K562 (cell line): ENCODE measurements at regions not wholly inside any gene's neighbourhood (a gene's known extent, or its start where the extent isn't known, plus 50 kb on each side); places are given as distances from the start of the nearest gene placed in this dataset.

Experiments used
- ATAC-seq: fragments of 200-7000 bp; cut with Tn5 transposase; 3 replicates; pipeline ENCODE4 v1.9.1; 2020; ENCODE audit warnings: moderate library complexity
- BruUV-seq: library from RNA; stranded (reverse); fragments of 400-500 nt; replicated peaks from 2 replicates; lab custom pipeline; 2021; lab: Mats Ljungman, UMichigan
- CTCF ChIA-PET: fragments of 300-600 bp; formaldehyde crosslinking; extraction: SDS; loops from one replicate; lab custom pipeline; 2021; ENCODE audit warnings: low intra/inter-chr PET ratio; lab: Yijun Ruan, JAX
- POLR2A ChIA-PET: fragments of 300-600, 350-650 bp; sonication (Branson Sonifier 250); formaldehyde crosslinking; extraction: SDS; loops from one replicate; lab custom pipeline; 2021; ENCODE audit warnings: antibody characterized with exemption, inconsistent platforms; lab: Yijun Ruan, JAX
- DNase-seq, 4 experiments: peaks; one replicate each; pipeline versions ENCODE4 v3.0.0 to v3.0.0-alpha.2; 2011 to 2018; ENCODE audit warnings: low spot score in 3 of 4, mixed read lengths in 3 of 4; ENCODE audit errors: extremely low read depth in 1 of 4
- FAIRE-seq: peaks from 2 replicates; lab custom pipeline; 2011; peaks lifted over from hg19 to GRCh38; lab: Jason Lieb, UNC
- H2AFZ ChIP-seq: 2 replicates; pipeline ENCODE4 v1.6.0; 2011; ENCODE audit warnings: low read depth, low read length, control low read depth, inconsistent platforms
- H3K27ac ChIP-seq: fragments of 200-600 bp; 3 replicates; pipeline ENCODE4 v1.8.0; 2011; ENCODE audit warnings: low read depth, mild to moderate bottlenecking, control low read depth, inconsistent platforms, low read length, moderate library complexity, mixed read lengths; ENCODE audit errors: extremely low read depth
- H3K27me3 ChIP-seq, 2 experiments: fragments of 300-600 bp in 1 of 2; 2 replicates in 1 of 2; 3 replicates in 1 of 2; pipeline versions ENCODE4 v1.6.0 to v1.8.0; 2011; ENCODE audit warnings: inconsistent platforms in 2 of 2, low read length in 2 of 2, mild to moderate bottlenecking in 1 of 2, mixed read lengths in 1 of 2, moderate library complexity in 1 of 2; ENCODE audit not compliant: control insufficient read depth in 2 of 2, insufficient read depth in 2 of 2
- H3K36me3 ChIP-seq: fragments of 300-600 bp; 3 replicates; pipeline ENCODE4 v1.8.0; 2011; ENCODE audit warnings: mild to moderate bottlenecking, low read length, inconsistent platforms; ENCODE audit not compliant: control insufficient read depth, insufficient read depth
- H3K4me1 ChIP-seq, 2 experiments: fragments of 200-600 bp in 1 of 2; replicated peaks in 1 of 2; 2 replicates in 1 of 2; 3 replicates in 1 of 2; pipeline versions ENCODE4 v1.5.1 to v1.8.0; 2011; ENCODE audit warnings: inconsistent platforms in 2 of 2, low read length in 2 of 2, mild to moderate bottlenecking in 1 of 2, mixed read lengths in 1 of 2, moderate library complexity in 1 of 2; ENCODE audit not compliant: control insufficient read depth in 2 of 2, insufficient read depth in 2 of 2
- H3K4me2 ChIP-seq: 2 replicates; pipeline ENCODE4 v1.6.1; 2011; ENCODE audit warnings: low read length, control low read depth, inconsistent platforms, mixed read lengths; ENCODE audit not compliant: insufficient read depth
- H3K4me3 ChIP-seq: fragments of 200-600 bp; sonication (generic), shearing (Covaris generic); 2 replicates; pipeline ENCODE4 v1.5.1; 2016; ENCODE audit warnings: control low read depth, inconsistent platforms
- H3K79me2 ChIP-seq: fragments of 200-600 bp; 3 replicates; pipeline ENCODE4 v1.8.0; 2011; ENCODE audit warnings: low read length, inconsistent platforms; ENCODE audit not compliant: control insufficient read depth, insufficient read depth
- H3K9ac ChIP-seq, 2 experiments: 2 replicates each; pipeline versions ENCODE4 v1.6.0 to v1.6.1; 2011; ENCODE audit warnings: low read depth in 2 of 2, low read length in 2 of 2, control low read depth in 1 of 2, inconsistent platforms in 1 of 2, mild to moderate bottlenecking in 1 of 2, mixed read lengths in 1 of 2; ENCODE audit not compliant: insufficient read depth in 1 of 2
- H3K9me1 ChIP-seq: one replicate; pipeline ENCODE4 v1.6.0; 2011; ENCODE audit warnings: inconsistent platforms, mild to moderate bottlenecking, low read length, moderate library complexity; ENCODE audit not compliant: control insufficient read depth, insufficient read depth
- H3K9me3 ChIP-seq: replicated peaks from 2 replicates; pipeline ENCODE4 v1.5.1; 2011; ENCODE audit warnings: low read depth, low read length, inconsistent platforms; ENCODE audit not compliant: control insufficient read depth, insufficient read depth
- H4K20me1 ChIP-seq: replicated peaks from 2 replicates; pipeline ENCODE4 v1.6.1; 2011; ENCODE audit warnings: low read length, inconsistent platforms, mixed read lengths; ENCODE audit not compliant: control insufficient read depth, insufficient read depth
- ADNP ChIP-seq: fragments of 200-800 bp; sonication (Bioruptor generic); IDR thresholded peaks from 2 replicates; pipeline ENCODE4 v1.6.1; 2016; ENCODE audit warnings: missing genetic modification characterization, missing compliant biosample characterization
- C11orf30 ChIP-seq: fragments of 450-650 bp; IDR thresholded peaks from 2 replicates; pipeline ENCODE4 v1.6.1; 2016; ENCODE audit warnings: low read depth, mild to moderate bottlenecking
- FOXJ2 ChIP-seq: fragments of 200-800 bp; sonication (Bioruptor generic); IDR thresholded peaks from 2 replicates; pipeline ENCODE4 v1.6.1; 2016; ENCODE audit warnings: missing genetic modification characterization, missing compliant biosample characterization
- HCFC1 ChIP-seq: IDR thresholded peaks from 2 replicates; pipeline ENCODE4 v1.6.1; 2012; ENCODE audit warnings: low read depth, low read length, improper control_type of control experiment
- MAFG ChIP-seq: fragments of 450-650 bp; conservative IDR thresholded peaks from 2 replicates; pipeline ENCODE4 v1.6.1; 2016; ENCODE audit warnings: missing genetic modification characterization, missing compliant biosample characterization
- MAFK ChIP-seq: IDR thresholded peaks from 2 replicates; pipeline ENCODE4 v1.6.1; 2011; ENCODE audit warnings: low read length, improper control_type of control experiment
- MBD1 ChIP-seq: fragments of 250-450 bp; sonication (Bioruptor Pico); IDR thresholded peaks from 2 replicates; pipeline ENCODE4 v1.8.0; 2022; ENCODE audit warnings: inconsistent platforms
- TAL1 ChIP-seq: fragments of 450-650 bp; IDR thresholded peaks from 2 replicates; pipeline ENCODE4 v1.6.1; 2016; ENCODE audit warnings: mild to moderate bottlenecking
- ZNF316 ChIP-seq: fragments of 450-650 bp; IDR thresholded peaks from 2 replicates; pipeline ENCODE4 v1.6.1; 2016
- ZNF695 ChIP-seq: fragments of 450-650 bp; formaldehyde crosslinking; IDR thresholded peaks from 2 replicates; pipeline ENCODE4 v1.4.0; 2020; ENCODE audit warnings: mild to moderate bottlenecking, moderate library complexity
- in situ Hi-C: fragments of 300-500 bp; cut with MboI; formaldehyde crosslinking; loops from 4 replicates; pipeline ENCODE4 v1.15.0; 2018; ENCODE audit warnings: inconsistent platforms, mixed read lengths
- intact Hi-C: fragments of 100-400 bp; cut with micrococcal nuclease; formaldehyde crosslinking; loops from 2 replicates; pipeline ENCODE4 v1.14.2; 2022
- TF ChIP-seq, protein P1 (sequence below): fragments of 450-650 bp; IDR thresholded peaks from 2 replicates; pipeline ENCODE4 v1.6.1; 2018; ENCODE audit warnings: mild to moderate bottlenecking, low read depth; ENCODE audit not compliant: partially characterized antibody

DNA sequence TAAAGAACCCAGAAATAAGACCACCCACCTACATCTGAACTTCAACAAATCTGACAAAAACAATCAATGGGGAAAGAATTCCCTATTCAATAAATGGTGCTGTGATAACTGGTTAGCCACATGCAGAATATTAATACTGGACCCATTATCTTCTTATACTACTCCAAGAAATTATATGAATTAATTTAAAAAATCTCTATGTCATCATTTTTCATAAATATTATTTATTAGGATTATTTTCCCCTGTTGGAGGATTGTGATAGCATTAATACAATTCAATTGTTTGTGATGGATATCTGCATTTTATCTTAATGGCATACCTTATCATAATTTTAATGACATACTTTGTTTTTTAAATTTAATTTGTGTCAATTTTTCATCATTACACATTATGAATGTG lies 682.2 kb upstream of the CTNND2 start:
- in situ Hi-C loops: no loop called here
- no peak overlapping the region for H3K9ac ChIP-seq
- no peak overlapping the region for H3K27ac ChIP-seq
- no peaks in the 10 kb centered on the region for H3K9me3 ChIP-seq
- H3K36me3 ChIP-seq: peaks cover 23% of the 10 kb centered on the region; the same call in 1 of the 3 replicates
- POLR2A ChIA-PET: no interaction called here
- no TSS peak for BruUV-seq
- intact Hi-C loops: no loop called here
- no peaks in the 10 kb centered on the region for H3K9me1 ChIP-seq
- no peak overlapping the region for H3K4me2 ChIP-seq
- H4K20me1 ChIP-seq: no peaks in the 10 kb centered on the region
- no peaks in the 10 kb centered on the region for H3K4me1 ChIP-seq
- H2AFZ ChIP-seq: no peak overlapping the region
- peaks cover 40% of the 10 kb centered on the region for H3K79me2 ChIP-seq
- no peak for ATAC-seq
- no peak for DNase-seq
- CTCF ChIA-PET: no interaction called here
- no peak overlapping the region for H3K4me3 ChIP-seq
- no peak for FAIRE-seq
- H3K27me3 ChIP-seq: no peaks in the 10 kb centered on the region
- TF ChIP-seq MAFK (peak; percentile 17; the same call in 1 of the 2 replicates), ZNF316 (peak; percentile 82), ADNP (tag) (no peak), ZNF695 (CRISPR knock-in tag) (no peak), MBD1 (CRISPR knock-in tag) (no peak), HCFC1 (no peak), C11orf30 (peak; percentile 69), FOXJ2 (tag) (no peak), MAFG (tag) (peak; percentile 39; the same call in 1 of the 2 replicates), TAL1 (no peak)
- TF ChIP-seq, protein P1, sequence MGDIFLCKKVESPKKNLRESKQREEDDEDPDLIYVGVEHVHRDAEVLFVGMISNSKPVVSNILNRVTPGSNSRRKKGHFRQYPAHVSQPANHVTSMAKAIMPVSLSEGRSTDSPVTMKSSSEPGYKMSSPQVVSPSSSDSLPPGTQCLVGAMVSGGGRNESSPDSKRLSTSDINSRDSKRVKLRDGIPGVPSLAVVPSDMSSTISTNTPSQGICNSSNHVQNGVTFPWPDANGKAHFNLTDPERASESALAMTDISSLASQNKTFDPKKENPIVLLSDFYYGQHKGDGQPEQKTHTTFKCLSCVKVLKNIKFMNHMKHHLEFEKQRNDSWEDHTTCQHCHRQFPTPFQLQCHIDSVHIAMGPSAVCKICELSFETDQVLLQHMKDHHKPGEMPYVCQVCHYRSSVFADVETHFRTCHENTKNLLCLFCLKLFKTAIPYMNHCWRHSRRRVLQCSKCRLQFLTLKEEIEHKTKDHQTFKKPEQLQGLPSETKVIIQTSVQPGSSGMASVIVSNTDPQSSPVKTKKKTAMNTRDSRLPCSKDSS: no peak
